ENCODE measurements at regions not wholly inside any gene's neighbourhood (a gene's known extent, or its start where the extent isn't known, plus 50 kb on each side); places are given as distances from the start of the nearest gene placed in this dataset.

DNA sequence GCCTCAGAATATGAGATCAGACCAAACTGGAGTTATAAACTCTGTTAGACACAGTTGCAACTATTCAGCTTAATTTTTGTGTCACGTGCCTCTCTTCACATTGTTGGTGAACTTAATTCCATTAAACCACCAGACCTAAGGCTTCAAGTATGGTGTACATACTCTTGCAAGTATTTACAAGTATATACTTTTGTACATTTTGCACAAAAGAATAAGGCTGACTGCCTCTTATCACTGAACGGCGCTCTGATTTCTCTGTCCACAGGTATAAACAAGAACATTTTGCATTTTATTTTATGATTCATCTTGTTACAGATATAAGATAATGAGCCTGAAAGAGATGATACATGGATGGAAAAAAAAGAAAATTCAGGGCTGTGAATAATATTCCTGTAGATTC is 269.7 kb upstream of the ACVR2A start:
- TF ChIP-seq, protein P1, sequence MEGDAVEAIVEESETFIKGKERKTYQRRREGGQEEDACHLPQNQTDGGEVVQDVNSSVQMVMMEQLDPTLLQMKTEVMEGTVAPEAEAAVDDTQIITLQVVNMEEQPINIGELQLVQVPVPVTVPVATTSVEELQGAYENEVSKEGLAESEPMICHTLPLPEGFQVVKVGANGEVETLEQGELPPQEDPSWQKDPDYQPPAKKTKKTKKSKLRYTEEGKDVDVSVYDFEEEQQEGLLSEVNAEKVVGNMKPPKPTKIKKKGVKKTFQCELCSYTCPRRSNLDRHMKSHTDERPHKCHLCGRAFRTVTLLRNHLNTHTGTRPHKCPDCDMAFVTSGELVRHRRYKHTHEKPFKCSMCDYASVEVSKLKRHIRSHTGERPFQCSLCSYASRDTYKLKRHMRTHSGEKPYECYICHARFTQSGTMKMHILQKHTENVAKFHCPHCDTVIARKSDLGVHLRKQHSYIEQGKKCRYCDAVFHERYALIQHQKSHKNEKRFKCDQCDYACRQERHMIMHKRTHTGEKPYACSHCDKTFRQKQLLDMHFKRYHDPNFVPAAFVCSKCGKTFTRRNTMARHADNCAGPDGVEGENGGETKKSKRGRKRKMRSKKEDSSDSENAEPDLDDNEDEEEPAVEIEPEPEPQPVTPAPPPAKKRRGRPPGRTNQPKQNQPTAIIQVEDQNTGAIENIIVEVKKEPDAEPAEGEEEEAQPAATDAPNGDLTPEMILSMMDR (IDR thresholded peaks at IDR 0.05): no peak
- H3K4me1 ChIP-seq: no peaks in the 10 kb centered on the region
- no peaks in the 10 kb centered on the region for H3K36me3 ChIP-seq
- H3K9me3 ChIP-seq: no peaks in the 10 kb centered on the region
- no peaks in the 10 kb centered on the region for H3K27me3 ChIP-seq
- no peak overlapping the region for H3K27ac ChIP-seq
- no peak for DNase-seq
- intact Hi-C loops (cut with DNase I): no loop called here
- 88 to 94% methylated on average over 3 of the region's 3 CpGs for WGBS, 2 donors
- no peak overlapping the region for H3K4me3 ChIP-seq (replicated peaks in 1 of 3)

DNA sequence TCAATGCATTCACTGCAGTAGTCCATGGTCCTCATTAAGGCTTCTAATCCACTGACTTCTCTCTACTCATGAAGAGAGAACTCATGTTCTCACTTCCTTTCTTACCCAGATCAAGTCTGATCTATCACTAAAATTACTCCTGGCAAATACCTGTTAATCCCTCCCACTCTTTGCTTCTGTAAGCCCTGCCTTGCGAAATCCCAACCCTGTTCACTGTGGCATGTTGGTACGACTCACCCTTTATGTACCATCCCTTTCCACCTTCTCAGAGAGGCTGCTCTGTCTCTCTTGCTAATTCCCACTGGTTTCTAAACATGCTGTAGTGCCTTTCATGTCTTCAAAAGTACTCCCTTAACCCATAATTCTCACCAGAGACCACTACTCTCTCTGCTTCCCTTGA is 272.2 kb upstream of the ACVR2A start:
- intact Hi-C loops (cut with DNase I): no loop called here
- no peak for DNase-seq

GRCh38 chr2:147569426-147569825 is 275.4 kb upstream of the ACVR2A start:
- Histone ChIP-seq H3K27me3 (no peaks in the 10 kb centered on the region), H3K4me3 (replicated peaks in 1 of 3) (no peak overlapping the region), H3K27ac (no peak overlapping the region), H3K4me1 (no peaks in the 10 kb centered on the region), H3K36me3 (no peaks in the 10 kb centered on the region), H3K9me3 (no peaks in the 10 kb centered on the region)
- intact Hi-C loops (cut with DNase I): no loop called here
- TF ChIP-seq, protein P1 (IDR thresholded peaks at IDR 0.05): no peak
- no peak for TF ChIP-seq POLR2A (IDR thresholded peaks at IDR 0.05)
- DNase-seq: no peak
- 70 to 77% methylated on average over 3 of the region's 3 CpGs for WGBS, 2 donors

More for the DNA sequence above, 272.2 kb upstream of the ACVR2A start:
- no peak overlapping the region for H3K4me3 ChIP-seq (replicated peaks in 1 of 3)
- no peaks in the 10 kb centered on the region for H3K36me3 ChIP-seq
- no peaks in the 10 kb centered on the region for H3K4me1 ChIP-seq
- TF ChIP-seq, protein P1 (IDR thresholded peaks at IDR 0.05): no peak
- no peak for TF ChIP-seq POLR2A (IDR thresholded peaks at IDR 0.05)
- H3K27ac ChIP-seq: no peak overlapping the region
- WGBS, 2 donors: 95 to 98% methylated on average over 2 of the region's 2 CpGs
- H3K9me3 ChIP-seq: no peaks in the 10 kb centered on the region
- H3K27me3 ChIP-seq: no peaks in the 10 kb centered on the region

- Histone ChIP-seq H3K36me3 (no peaks in the 10 kb centered on the region), H3K9me3 (no peaks in the 10 kb centered on the region), H3K4me3 (replicated peaks in 1 of 3) (no peak overlapping the region), H3K27me3 (no peaks in the 10 kb centered on the region), H3K27ac (no peak overlapping the region), H3K4me1 (no peaks in the 10 kb centered on the region)
- WGBS, 2 donors: 93 to 96% methylated on average over 3 of the region's 3 CpGs
- intact Hi-C loops (cut with DNase I): no loop called here
- no peak for TF ChIP-seq POLR2A (IDR thresholded peaks at IDR 0.05)
- TF ChIP-seq, protein P1 (IDR thresholded peaks at IDR 0.05): no peak
- no peak for DNase-seq
These were observed 276.7 kb upstream of the ACVR2A start for GRCh38 chr2:147568109-147568508.

- H3K36me3 ChIP-seq: no peaks in the 10 kb centered on the region
- no peak for TF ChIP-seq POLR2A (IDR thresholded peaks at IDR 0.05)
- TF ChIP-seq, protein P1 (IDR thresholded peaks at IDR 0.05): no peak
- no peaks in the 10 kb centered on the region for H3K9me3 ChIP-seq
- no peak overlapping the region for H3K27ac ChIP-seq
- no peak for DNase-seq
- 61 to 78% methylated on average over 2 of the region's 2 CpGs for WGBS, 2 donors
- no peak overlapping the region for H3K4me3 ChIP-seq (replicated peaks in 1 of 3)
- intact Hi-C loops (cut with DNase I): no loop called here
- no peaks in the 10 kb centered on the region for H3K4me1 ChIP-seq
- no peaks in the 10 kb centered on the region for H3K27me3 ChIP-seq
These were observed 277.7 kb upstream of the ACVR2A start for GRCh38 chr2:147567136-147567535.
